ENCODE measurements at regions not wholly inside any gene's neighbourhood (a gene's known extent, or its start where the extent isn't known, plus 50 kb on each side); places are given as distances from the start of the nearest gene placed in this dataset.
"Not testable (repeated sequence)": the region's sequence is repeated elsewhere in the genome, so short reads cannot be mapped to it uniquely, and the experiment has no call there.

- DNase-seq, result no peak
Observed at GRCh38 chr6:22129751-22130150, 167.1 kb downstream of the PRL start.

- no peak for DNase-seq
Observed at GRCh38 chr6:22132656-22133055, 164.2 kb downstream of the PRL start.

- DNase-seq, result no peak
Observed at GRCh38 chr6:22133357-22133756, 163.5 kb downstream of the PRL start.

GRCh38 chr6:22134308-22134707, 162.5 kb downstream of the PRL start:
- DNase-seq, result no peak

GRCh38 chr6:22135395-22135794, 161.4 kb downstream of the PRL start:
- no peak for DNase-seq

- DNase-seq, result not testable (repeated sequence)
Observed at GRCh38 chr6:22140736-22141135, 156.1 kb downstream of the PRL start.

- DNase-seq, result no peak
Observed at GRCh38 chr6:22141241-22141745, 155.5 kb downstream of the PRL start.

GRCh38 chr6:22142856-22143255, 154.0 kb downstream of the PRL start:
- DNase-seq, result peak; percentile 51

- DNase-seq, result no peak
Observed at GRCh38 chr6:22145376-22145775, 151.5 kb downstream of the PRL start.

GRCh38 chr6:22145823-22146677, 150.8 kb downstream of the PRL start:
- DNase-seq, result peak; percentile 6

- no peak for DNase-seq
Observed at GRCh38 chr6:22146678-22146930, 150.2 kb downstream of the PRL start.

GRCh38 chr6:22146931-22147701, 149.7 kb downstream of the PRL start:
- no peak for DNase-seq

GRCh38 chr6:22147921-22148776, 148.7 kb downstream of the PRL start:
- DNase-seq, result no peak

- no peak for DNase-seq
Observed at GRCh38 chr6:22149096-22149495, 147.7 kb downstream of the PRL start.

GRCh38 chr6:22149501-22150367, 147.1 kb downstream of the PRL start:
- DNase-seq, result no peak

GRCh38 chr6:22150368-22151035, 146.3 kb downstream of the PRL start:
- DNase-seq, result no peak

- no peak for DNase-seq
Observed at GRCh38 chr6:22151892-22152291, 144.9 kb downstream of the PRL start.

- DNase-seq, result no peak
Observed at GRCh38 chr6:22152841-22153240, 144.0 kb downstream of the PRL start.

GRCh38 chr6:22153384-22154158, 143.3 kb downstream of the PRL start:
- DNase-seq, result no peak

- DNase-seq, result no peak
Observed at GRCh38 chr6:22155551-22155950, 141.3 kb downstream of the PRL start.

GRCh38 chr6:22157233-22157632, 139.6 kb downstream of the PRL start:
- DNase-seq, result no peak
